ENCODE measurements at regions not wholly inside any gene's neighbourhood (a gene's known extent, or its start where the extent isn't known, plus 50 kb on each side); places are given as distances from the start of the nearest gene placed in this dataset.
"Not testable (repeated sequence)": the region's sequence is repeated elsewhere in the genome, so short reads cannot be mapped to it uniquely, and the experiment has no call there.

DNA sequence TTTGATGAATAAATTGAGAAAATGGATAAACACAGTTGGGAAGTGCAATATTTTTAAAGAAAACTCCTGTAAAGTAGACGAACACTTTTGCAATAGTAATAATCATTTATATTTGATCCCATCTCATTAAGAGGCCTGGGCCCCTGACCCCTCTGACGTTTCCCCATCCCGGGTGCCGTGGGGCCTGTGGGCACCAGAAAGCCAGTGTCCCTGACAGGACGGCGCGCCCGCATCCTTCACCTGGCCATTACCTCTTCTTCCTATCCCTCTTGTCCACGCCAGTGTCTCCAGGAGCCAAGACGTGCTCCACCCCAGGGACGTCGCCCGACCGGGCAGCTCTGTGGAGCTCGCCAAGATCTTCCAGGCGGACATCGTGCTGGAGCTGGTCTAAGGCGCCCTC, 147.4 kb downstream of the USP22 start:
- ATAC-seq; H3K4me3 Mint-ChIP-seq; POLR2A ChIA-PET; H3K4me1 Mint-ChIP-seq; H3K36me3 Mint-ChIP-seq (ENCODE audit: low read depth); DNase-seq; H3K27me3 Mint-ChIP-seq; intact Hi-C loops (cut with DNase I, micrococcal nuclease); H3K9me3 Mint-ChIP-seq (ENCODE audit: low read depth); H3K27ac Mint-ChIP-seq: not testable (repeated sequence)
- CTCF ChIA-PET, result interaction anchor here (1.2 kb wide), 1 partner anchor 97 kb away, joined by 4 read pairs; no protein-coding TSS in a partner anchor

DNA sequence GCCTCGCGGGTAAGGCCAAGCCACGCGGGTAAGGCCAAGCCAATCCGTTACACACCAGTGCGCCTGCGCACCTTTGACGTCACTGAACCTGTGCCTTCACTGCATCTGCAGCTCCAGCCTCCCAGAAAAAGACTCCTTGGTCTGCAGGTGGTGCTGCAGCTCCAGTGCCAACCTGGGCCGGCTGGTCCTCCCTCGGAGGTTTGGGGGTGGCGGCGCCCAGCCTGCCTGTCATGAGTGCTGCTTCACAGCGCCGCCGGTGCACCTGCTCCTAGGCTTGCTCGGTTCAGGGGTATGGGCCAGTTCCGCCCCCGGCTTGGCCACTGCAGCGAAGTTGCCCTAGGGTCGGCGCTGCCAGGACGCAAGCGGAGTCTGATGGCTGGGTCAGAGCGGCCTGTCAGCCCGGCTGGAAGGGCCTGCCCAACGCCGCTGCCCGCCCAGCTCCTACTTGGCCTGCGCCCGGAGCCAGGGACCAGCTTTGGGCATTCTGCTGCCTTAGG, 146.6 kb downstream of the USP22 start:
- no peaks in the 10 kb centered on the region for H3K9me3 Mint-ChIP-seq (ENCODE audit: low read depth)
- intact Hi-C loops (cut with DNase I, micrococcal nuclease), result no loop called here
- H3K36me3 Mint-ChIP-seq (ENCODE audit: low read depth), result no peaks in the 10 kb centered on the region
- DNase-seq, result peak; percentile 50
- POLR2A ChIA-PET, result no interaction called here
- H3K4me1 Mint-ChIP-seq, result no peaks in the 10 kb centered on the region
- CTCF ChIA-PET, result interaction anchor here (1.2 kb wide), 1 partner anchor 97 kb away, joined by 4 read pairs; no protein-coding TSS in a partner anchor
- H3K27ac Mint-ChIP-seq, result no peak overlapping the region
- H3K4me3 Mint-ChIP-seq, result no peak overlapping the region
- H3K27me3 Mint-ChIP-seq, result peaks cover 2% of the 10 kb centered on the region
- peak; percentile 30 for ATAC-seq

DNA sequence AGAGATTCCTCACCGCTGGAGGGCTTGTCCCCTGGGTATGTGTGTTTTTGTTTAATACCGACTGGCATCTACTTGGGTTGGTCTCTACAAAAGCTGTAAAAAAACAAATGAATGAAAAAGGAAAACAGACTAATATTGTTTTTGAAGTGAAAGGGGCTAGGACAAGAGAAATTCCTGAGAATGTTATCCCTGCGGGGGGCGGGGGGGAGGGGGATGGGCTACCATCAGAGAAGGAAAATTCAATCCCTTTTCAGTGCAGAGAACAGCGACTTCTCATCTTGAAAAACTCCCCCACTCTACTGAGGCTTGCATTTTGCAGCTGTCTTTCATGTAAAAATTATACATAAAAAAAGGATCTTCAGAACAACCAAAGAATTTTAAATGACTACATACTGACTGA, 144.1 kb downstream of the USP22 start:
- DNase-seq; H3K27ac Mint-ChIP-seq; H3K4me3 Mint-ChIP-seq; POLR2A ChIA-PET; intact Hi-C loops (cut with DNase I, micrococcal nuclease); H3K4me1 Mint-ChIP-seq; H3K36me3 Mint-ChIP-seq (ENCODE audit: low read depth); H3K9me3 Mint-ChIP-seq (ENCODE audit: low read depth); CTCF ChIA-PET; ATAC-seq: not testable (repeated sequence)
- peaks cover 16% of the 10 kb centered on the region for H3K27me3 Mint-ChIP-seq

DNA sequence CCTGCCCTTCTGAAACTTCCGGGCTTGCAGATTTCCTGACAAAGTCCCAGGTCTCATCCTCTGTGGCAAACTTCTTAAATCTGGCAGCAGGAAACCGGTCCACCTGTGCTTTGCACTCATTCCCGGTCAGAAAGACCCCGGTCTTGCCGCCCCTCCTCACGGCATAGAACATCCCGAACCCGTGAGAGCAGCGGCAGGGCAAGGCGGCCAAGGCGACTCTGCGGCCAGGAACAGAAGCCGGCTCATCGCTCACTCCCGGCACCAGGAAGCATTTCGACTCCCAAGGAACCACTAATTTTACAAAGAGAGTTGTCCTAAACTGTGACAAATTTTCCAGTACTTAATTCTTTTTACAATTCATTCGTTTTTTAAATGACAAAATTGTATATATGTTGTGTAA, 140.3 kb downstream of the USP22 start:
- DNase-seq; H3K27ac Mint-ChIP-seq; H3K4me3 Mint-ChIP-seq; CTCF ChIA-PET; H3K36me3 Mint-ChIP-seq (ENCODE audit: low read depth); H3K4me1 Mint-ChIP-seq; POLR2A ChIA-PET; ATAC-seq; H3K9me3 Mint-ChIP-seq (ENCODE audit: low read depth): not testable (repeated sequence)
- intact Hi-C loops (cut with DNase I, micrococcal nuclease), result loop anchor here in 1 of 2 experiments (10.0 kb wide), 1 partner anchor 92 kb away; no protein-coding TSS in a partner anchor
- peaks cover 20% of the 10 kb centered on the region for H3K27me3 Mint-ChIP-seq

GRCh38 chr17:20903549-20903948, 139.3 kb downstream of the USP22 start:
- H3K9me3 Mint-ChIP-seq (ENCODE audit: low read depth); H3K4me1 Mint-ChIP-seq; H3K4me3 Mint-ChIP-seq; CTCF ChIA-PET; H3K27ac Mint-ChIP-seq; DNase-seq; ATAC-seq; POLR2A ChIA-PET; H3K36me3 Mint-ChIP-seq (ENCODE audit: low read depth): not testable (repeated sequence)
- peaks cover 20% of the 10 kb centered on the region for H3K27me3 Mint-ChIP-seq
- intact Hi-C loops (cut with DNase I, micrococcal nuclease), result loop anchor here in 1 of 2 experiments (10.0 kb wide), 1 partner anchor 91 kb away; no protein-coding TSS in a partner anchor

DNA sequence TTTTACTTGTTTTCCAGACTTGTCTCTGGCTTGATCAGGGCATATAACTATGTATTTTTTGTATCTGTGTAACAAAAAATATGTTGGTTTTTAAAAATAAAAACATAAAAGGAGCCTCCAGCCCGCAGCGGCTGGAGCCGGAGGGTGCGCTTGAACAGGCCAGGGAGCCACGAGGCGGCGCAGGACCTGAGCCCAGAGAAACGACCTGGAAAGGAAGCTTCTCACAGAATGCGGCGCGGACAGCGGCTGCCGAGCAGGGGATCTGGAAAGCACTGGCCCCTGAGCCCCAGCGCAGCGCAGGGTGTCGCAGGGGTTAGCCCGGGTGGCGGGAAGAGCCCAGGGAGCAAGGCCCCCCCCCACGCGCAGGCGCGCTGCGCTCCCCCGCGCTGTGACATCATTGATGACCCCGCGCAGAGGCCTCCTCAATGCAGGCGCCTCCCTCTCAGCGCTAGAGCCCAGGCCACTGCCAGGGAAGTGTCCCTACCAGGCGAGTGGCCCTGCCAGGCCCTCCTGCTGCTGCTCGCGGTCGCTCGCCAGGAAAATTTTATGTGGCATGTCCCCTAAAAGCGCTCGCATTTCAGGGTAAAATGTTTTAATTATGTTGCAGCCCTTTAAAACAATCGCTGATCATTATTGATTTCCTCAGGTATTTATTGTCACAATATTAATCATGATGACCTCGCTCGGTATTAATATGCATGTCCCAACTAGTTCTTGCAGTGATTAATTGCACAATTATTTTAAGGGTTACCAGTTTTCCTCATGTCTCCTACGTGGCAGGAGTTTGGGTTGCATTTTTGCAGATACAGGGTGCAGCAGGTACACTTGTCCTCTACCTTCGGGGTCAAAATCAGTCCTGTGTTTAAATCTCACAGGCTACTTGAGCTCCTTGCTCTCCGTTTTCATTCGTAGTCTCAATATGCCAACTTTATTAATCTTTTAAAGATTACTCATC, 134.2 kb downstream of the USP22 start:
- Mint-ChIP-seq H3K27me3 (peaks cover 7% of the 10 kb centered on the region), H3K36me3 (ENCODE audit: low read depth) (no peaks in the 10 kb centered on the region), H3K9me3 (ENCODE audit: low read depth) (no peaks in the 10 kb centered on the region), H3K27ac (peak overlapping the region; percentile 76), H3K4me1 (peaks cover 3% of the 10 kb centered on the region), H3K4me3 (peak overlapping the region; percentile 65)
- DNase-seq, result peak; percentile 90
- ChIA-PET CTCF (interaction anchor here (0.6 kb wide), 1 partner anchor 286 kb away, joined by 3 read pairs; no protein-coding TSS in a partner anchor), POLR2A (no interaction called here)
- peak; percentile 100 for ATAC-seq
- intact Hi-C loops (cut with DNase I, micrococcal nuclease), result loop anchor here (1.0 to 10.0 kb wide), 5 partner anchors 85 to 369 kb away; partner anchors contain the start of gene USP22 (in 1 of the 2)

DNA sequence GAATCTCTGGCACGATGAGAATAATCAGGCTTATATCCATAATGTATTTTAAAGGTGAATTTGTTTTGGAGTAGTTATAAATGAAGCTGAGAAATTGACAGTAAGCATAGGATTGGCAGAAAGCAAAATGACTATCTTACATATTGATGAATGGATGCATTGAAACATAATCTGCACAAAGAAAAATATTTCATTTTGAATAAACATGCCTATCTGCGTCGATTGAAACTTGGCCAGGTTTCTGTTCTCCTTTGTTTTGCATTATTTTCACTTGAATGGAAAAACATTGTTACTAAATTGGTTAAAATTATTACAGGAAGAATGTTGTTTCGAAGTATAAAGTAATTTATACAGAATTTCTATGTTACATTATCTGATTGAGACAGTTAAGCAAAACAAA, 128.2 kb downstream of the USP22 start:
- CTCF ChIA-PET, result interaction anchor here (0.6 kb wide), 1 partner anchor 78 kb away, joined by 3 read pairs; no protein-coding TSS in a partner anchor
- DNase-seq, result no peak
- H3K4me1 Mint-ChIP-seq, result peaks cover 7% of the 10 kb centered on the region
- peaks cover 6% of the 10 kb centered on the region for H3K27me3 Mint-ChIP-seq
- ATAC-seq, result no peak
- H3K9me3 Mint-ChIP-seq (ENCODE audit: low read depth), result no peaks in the 10 kb centered on the region
- H3K27ac Mint-ChIP-seq, result no peak overlapping the region
- H3K4me3 Mint-ChIP-seq, result no peak overlapping the region
- H3K36me3 Mint-ChIP-seq (ENCODE audit: low read depth), result no peaks in the 10 kb centered on the region
- intact Hi-C loops (cut with DNase I, micrococcal nuclease), result no loop called here
- POLR2A ChIA-PET, result no interaction called here

GRCh38 chr17:20916383-20916782, 126.4 kb downstream of the USP22 start:
- CTCF ChIA-PET, result interaction anchor here (0.5 kb wide), 1 partner anchor 537 kb away, joined by 3 read pairs; no protein-coding TSS in a partner anchor
- POLR2A ChIA-PET, result no interaction called here
- Mint-ChIP-seq H3K4me1 (peaks cover 7% of the 10 kb centered on the region), H3K27me3 (peaks cover 10% of the 10 kb centered on the region), H3K4me3 (no peak overlapping the region), H3K36me3 (ENCODE audit: low read depth) (no peaks in the 10 kb centered on the region), H3K9me3 (ENCODE audit: low read depth) (no peaks in the 10 kb centered on the region), H3K27ac (no peak overlapping the region)
- ATAC-seq (no peak), DNase-seq (no peak)
- intact Hi-C loops (cut with DNase I, micrococcal nuclease), result no loop called here

GRCh38 chr17:20917610-20918306, 125.1 kb downstream of the USP22 start:
- ATAC-seq; CTCF ChIA-PET; H3K9me3 Mint-ChIP-seq (ENCODE audit: low read depth): not testable (repeated sequence)

DNA sequence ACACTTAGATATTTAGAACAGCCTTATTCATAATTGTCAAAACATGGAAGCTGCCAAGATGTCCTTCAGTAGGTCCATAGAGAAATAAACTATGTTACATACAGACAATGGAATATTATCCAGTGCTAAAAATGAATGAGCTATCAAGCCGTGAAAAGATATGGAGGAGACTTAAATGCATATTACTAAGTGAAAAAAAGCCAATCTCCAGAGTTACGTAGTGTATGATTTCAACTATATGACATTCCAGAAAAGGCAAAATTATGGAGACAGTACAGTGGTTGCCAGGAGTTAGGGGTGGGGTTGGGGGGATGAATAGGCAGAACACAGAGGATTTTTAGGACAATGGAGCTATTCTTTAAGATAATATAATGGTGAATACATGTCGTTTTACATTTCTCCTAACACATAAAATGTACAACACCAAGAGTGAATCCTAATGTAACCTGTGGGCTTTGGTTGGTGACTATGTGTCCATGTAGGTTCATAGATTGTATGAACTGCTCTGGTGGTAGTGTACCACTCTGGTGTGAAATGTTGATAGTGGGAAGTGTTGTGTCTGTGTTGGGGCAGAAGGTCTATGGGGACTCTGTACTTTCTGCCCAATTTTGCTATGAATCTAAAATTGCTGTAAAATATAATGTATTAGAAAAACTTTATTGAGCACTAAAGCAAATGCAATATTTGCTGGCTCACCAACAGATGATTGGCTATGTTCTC, 122.6 kb downstream of the USP22 start:
- no peaks in the 10 kb centered on the region for H3K36me3 Mint-ChIP-seq (ENCODE audit: low read depth)
- H3K27ac Mint-ChIP-seq, result no peak overlapping the region
- intact Hi-C loops (cut with DNase I, micrococcal nuclease), result no loop called here
- peaks cover 10% of the 10 kb centered on the region for H3K27me3 Mint-ChIP-seq
- ChIA-PET CTCF (interaction anchor here (1.4 kb wide), 1 partner anchor 73 kb away, joined by 5 read pairs; no protein-coding TSS in a partner anchor), POLR2A (no interaction called here)
- no peaks in the 10 kb centered on the region for H3K9me3 Mint-ChIP-seq (ENCODE audit: low read depth)
- H3K4me3 Mint-ChIP-seq, result no peak overlapping the region
- no peak for ATAC-seq
- DNase-seq, result no peak
- H3K4me1 Mint-ChIP-seq, result peaks cover 7% of the 10 kb centered on the region

More at GRCh38 chr17:20917610-20918306, 125.1 kb downstream of the USP22 start:
- intact Hi-C loops (cut with DNase I, micrococcal nuclease); H3K4me1 Mint-ChIP-seq; H3K4me3 Mint-ChIP-seq; POLR2A ChIA-PET; H3K36me3 Mint-ChIP-seq (ENCODE audit: low read depth); DNase-seq; H3K27me3 Mint-ChIP-seq; H3K27ac Mint-ChIP-seq: not testable (repeated sequence)

GRCh38 chr17:20920815-20921199, 122.0 kb downstream of the USP22 start:
- H3K27ac Mint-ChIP-seq, result no peak overlapping the region
- ChIA-PET CTCF (interaction anchor here (1.4 kb wide), 1 partner anchor 72 kb away, joined by 5 read pairs; no protein-coding TSS in a partner anchor), POLR2A (no interaction called here)
- no peaks in the 10 kb centered on the region for H3K9me3 Mint-ChIP-seq (ENCODE audit: low read depth)
- no peak overlapping the region for H3K4me3 Mint-ChIP-seq
- no peaks in the 10 kb centered on the region for H3K36me3 Mint-ChIP-seq (ENCODE audit: low read depth)
- peaks cover 7% of the 10 kb centered on the region for H3K4me1 Mint-ChIP-seq
- peaks cover 10% of the 10 kb centered on the region for H3K27me3 Mint-ChIP-seq
- intact Hi-C loops (cut with DNase I, micrococcal nuclease), result no loop called here
- ATAC-seq, result no peak
- no peak for DNase-seq

Data from activated CD4-positive, alpha-beta T cell treated with anti-CD3 and anti-CD28 coated beads for 36 hours (primary cell).